NCI-H2107 (cell line): ENCODE measurements at regions not wholly inside any gene's neighbourhood (a gene's known extent, or its start where the extent isn't known, plus 50 kb on each side); places are given as distances from the start of the nearest gene placed in this dataset.

ENCODE experiments used
- DNase-seq: peaks from one replicate; lab custom pipeline; 2025; lab: John Stamatoyannopoulos, UW

DNA sequence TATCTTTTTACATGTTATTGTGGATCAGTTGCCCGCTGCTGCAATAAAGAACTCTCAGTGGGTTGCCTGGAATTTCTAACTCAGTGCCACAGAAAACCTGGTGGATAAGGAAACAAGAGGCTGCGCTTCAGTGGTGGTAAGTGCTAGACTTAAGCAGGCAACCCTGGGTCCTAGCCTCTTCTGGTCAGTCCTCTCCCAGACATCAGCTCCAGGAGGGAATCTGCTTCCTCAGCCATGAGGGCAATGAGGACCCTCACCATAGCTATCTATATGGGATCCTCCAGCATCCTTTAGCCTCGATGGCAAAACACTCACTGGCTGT lies 490.7 kb upstream of the SULF2 start:
- no peak for DNase-seq

GRCh38 chr20:48275286-48276020 lies 490.2 kb upstream of the SULF2 start:
- DNase-seq: peak; percentile 62

- DNase-seq: no peak
These were observed 488.6 kb upstream of the SULF2 start for GRCh38 chr20:48273843-48274242.

DNA sequence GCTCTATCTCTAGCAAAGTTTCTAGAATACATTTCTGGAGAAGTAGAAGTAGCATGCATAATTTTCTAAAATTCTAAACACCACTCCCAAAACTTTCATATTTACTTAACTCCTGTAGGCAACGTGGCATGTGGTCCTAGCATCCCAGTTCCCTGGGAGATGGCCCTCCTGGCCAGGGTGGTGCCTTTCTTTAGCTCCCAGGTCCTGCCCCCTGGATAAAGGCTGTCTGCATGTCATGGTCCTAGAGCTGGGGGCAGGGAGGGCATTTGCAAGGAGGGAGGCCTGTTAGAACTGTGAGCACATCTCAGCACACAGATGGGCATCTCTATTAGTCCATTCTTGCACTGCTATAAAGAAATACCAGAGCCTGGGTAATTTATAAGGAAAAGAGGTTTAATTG lies 485.6 kb upstream of the SULF2 start:
- no peak for DNase-seq

- DNase-seq: no peak
These were observed 482.8 kb upstream of the SULF2 start for GRCh38 chr20:48267860-48268633.

- DNase-seq: no peak
These were observed 481.3 kb upstream of the SULF2 start for GRCh38 chr20:48266571-48266970.

DNA sequence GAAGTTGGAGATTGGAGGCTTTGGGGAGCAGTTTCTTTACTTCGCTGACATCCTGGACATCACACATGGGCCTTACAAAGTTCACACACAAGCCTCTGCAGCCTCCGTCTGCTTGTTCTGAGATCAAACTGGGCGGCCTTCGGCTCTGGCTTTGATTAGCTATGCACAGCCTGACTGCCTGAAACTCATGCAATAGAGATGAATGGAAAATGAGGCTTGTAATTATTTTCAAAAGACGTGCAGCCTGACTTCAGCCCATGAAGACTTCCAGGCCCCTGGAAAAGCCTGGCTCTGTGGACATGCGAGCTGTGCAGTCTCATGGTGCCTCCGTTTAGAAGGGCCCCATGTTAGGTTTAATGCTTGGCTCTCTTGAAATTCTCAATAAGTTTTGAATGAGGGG lies 480.5 kb upstream of the SULF2 start:
- DNase-seq: no peak

- no peak for DNase-seq
These were observed 477.7 kb upstream of the SULF2 start for GRCh38 chr20:48262955-48263354.

DNA sequence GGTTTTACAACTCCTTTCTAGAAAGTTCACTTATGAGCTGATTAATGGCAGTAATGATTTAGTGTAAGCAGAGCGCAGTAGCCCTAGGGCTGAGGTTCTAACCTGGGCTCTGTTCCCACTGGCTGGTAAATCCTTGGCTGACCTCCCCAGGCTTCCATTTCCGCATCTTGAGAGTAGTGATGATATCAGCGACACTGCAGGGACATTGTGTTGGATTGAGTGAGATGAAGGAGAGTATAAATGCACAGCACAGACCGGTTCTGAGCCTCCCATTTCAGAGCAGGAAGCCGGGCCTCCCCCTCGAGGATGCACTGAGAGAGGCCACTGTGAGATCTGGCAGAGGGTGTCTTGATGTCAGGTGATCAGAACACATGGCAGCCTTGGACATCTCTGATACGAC lies 477.2 kb upstream of the SULF2 start:
- no peak for DNase-seq

DNA sequence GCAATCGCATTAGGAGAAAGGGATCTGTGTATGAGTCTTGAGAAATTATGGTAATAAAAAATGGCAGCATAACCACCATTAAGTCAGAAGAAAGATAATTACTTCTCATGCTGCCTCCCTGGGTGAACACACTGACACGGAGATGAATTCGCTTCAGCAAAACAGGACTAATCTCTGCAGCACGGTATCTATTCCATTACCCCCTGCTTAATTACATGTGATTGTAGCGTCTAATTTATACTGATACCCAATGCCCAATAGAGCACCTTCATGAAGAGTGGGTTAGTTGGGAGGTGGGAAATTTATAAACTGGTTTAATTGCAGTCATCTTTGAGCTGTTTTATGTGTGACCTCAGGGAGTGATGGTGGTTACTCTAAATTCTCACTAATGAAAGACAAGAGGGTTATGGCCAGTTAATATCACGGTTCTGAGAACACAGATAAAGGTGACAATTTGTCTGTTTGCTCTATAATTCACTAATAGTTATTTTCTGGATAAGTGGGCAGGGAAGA lies 476.2 kb upstream of the SULF2 start:
- no peak for DNase-seq

- DNase-seq: no peak
These were observed 475.0 kb upstream of the SULF2 start for GRCh38 chr20:48260129-48260756.

- no peak for DNase-seq
These were observed 474.2 kb upstream of the SULF2 start for GRCh38 chr20:48259456-48259855.

DNA sequence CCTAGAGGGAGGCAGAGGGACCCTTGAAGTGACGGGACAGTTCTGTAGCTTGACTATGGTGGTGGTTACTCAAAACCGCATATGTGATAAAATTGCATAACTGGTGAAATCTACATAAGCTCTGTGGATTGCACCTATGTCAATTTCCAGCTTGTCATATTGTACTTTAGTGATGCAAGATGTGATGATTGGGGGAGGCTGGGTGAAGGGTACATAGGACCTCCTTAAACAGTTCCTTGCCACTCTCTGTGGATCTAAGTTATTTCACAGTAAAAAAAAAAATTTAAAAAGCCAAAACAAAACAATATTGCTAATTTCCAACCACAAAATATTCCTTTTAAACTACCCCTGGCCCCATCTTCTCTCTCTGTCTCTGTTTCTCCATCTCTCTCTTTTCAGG lies 472.6 kb upstream of the SULF2 start:
- DNase-seq: no peak

DNA sequence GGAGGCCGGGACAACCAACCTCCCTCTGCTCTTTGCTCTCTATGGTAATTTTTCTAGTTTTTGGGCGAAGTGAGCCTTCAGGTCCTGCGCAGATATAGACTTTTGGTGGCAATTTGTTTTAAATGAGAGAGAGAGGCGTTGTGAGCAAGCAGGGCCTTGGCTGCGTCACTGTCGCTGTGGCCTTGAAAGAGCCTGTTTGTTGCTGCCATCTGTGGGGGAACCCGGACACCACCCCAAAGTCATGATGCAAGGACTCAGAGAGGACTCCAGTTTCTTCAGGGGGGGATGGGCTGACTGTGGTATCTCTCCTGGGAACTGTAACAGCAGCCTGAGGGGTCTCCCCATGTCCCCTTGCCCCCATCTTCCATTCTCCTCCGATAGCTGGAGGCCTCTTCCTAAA lies 462.7 kb upstream of the SULF2 start:
- DNase-seq: no peak

GRCh38 chr20:48246061-48246790 lies 460.9 kb upstream of the SULF2 start:
- no peak for DNase-seq

- no peak for DNase-seq
These were observed 457.3 kb upstream of the SULF2 start for GRCh38 chr20:48242623-48243022.

GRCh38 chr20:48241482-48241881 lies 456.2 kb upstream of the SULF2 start:
- DNase-seq: no peak

DNA sequence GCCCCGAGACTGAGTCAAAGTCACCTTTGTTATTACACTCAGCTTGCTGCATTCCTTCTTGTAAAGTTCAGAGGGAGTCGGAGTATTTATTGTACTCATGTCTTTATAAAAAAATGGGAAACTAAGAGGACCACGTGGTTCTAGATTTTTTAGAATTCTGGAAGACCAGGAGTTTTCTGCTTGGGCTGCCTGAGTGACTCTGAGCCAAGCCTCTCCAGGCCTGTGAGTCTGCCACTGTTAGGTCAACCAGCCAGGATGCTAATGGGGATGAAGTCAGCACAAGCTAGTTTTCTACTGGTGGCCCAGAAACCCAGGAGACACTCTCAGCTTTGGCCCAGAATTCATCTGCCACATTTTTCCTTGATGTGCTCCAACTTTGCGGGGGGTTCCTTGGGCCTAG lies 453.5 kb upstream of the SULF2 start:
- DNase-seq: no peak

- no peak for DNase-seq
These were observed 453.0 kb upstream of the SULF2 start for GRCh38 chr20:48238326-48238725.

DNA sequence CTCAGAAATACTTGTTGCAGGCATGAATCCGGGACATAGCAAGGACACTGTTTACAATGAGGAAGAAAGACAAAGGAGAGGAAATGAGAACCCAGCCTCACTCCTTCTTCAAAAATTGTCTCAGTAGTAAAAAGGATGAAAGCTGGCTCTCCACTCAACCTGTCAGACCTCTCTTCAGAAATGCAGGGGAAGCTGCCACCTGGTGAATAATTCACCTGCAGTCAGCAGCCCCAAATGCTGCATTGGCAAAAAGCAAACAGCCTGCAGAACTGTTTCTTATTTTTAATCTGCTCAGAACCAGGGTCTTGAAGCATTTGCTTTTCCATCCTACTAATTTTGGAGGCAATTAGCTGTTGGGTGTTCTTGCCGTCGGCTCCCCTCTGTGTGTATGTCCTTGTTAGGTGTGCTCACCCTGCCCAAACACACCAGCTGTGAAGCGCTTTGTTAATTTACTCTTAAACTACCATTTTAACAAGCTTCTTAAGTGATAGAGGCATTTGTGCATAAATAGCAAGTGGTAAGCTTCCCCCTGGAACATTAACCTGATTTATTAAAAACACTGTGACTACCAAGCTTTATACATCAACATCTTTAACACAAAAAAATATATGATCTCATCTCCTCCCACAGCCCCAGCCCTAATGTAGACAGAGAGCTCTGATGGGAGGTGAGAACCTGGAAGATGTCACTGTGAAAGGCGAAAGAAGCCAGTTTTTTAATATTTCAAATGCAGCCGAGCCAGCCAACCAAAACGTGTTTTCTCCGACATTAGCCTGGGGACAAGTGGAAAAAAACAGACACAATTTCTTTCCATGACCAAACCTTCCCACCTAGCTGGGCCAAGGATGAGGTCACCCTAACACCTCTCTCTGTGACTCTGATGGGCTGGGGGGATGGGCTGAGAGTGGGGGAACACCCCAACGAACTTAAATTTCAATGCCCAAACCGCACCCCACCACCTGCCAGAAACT lies 451.0 kb upstream of the SULF2 start:
- DNase-seq: no peak

DNA sequence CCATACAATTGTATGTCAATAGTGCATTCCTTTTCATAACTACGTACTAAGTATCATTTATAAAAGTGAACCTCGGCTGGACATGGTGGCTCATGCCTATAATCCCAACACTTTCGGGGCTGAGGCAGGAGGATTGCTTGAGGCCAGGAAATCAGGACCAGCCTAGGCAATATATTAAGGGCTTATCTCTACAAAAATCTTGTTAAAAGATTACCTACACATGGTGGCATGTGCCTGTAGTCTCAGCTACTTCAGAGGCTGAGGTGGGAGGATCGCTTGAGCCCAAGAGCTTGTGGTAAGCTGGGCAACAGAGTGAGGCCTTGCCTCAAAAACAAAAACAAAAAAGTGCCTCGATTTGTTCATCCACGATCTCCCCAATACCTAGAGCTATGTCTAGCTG lies 449.7 kb upstream of the SULF2 start:
- no peak for DNase-seq
